Ascending aorta (tissue), 2 donors: ENCODE measurements at regions not wholly inside any gene's neighbourhood (a gene's known extent, or its start where the extent isn't known, plus 50 kb on each side); places are given as distances from the start of the nearest gene placed in this dataset.
"Not testable (repeated sequence)": the region's sequence is repeated elsewhere in the genome, so short reads cannot be mapped to it uniquely, and the experiment has no call there.

ENCODE experiments used
- DNase-seq, 2 donors: peaks; one replicate each; pipeline ENCODE4 v3.0.0-alpha.2; 2019; ENCODE audit warnings: low spot score in 2 of 2
- H3K27ac ChIP-seq, 2 donors: fragments of 200-600 bp; sonication (generic); one replicate each; pipeline ENCODE4 v1.5.1; 2016 to 2017; ENCODE audit warnings: mild to moderate bottlenecking in 1 of 2
- H3K27me3 ChIP-seq: fragments of 200-600 bp; sonication (generic); one replicate; pipeline ENCODE4 v1.5.1; 2017
- H3K36me3 ChIP-seq, 2 donors: fragments of 200-600 bp; sonication (generic); one replicate each; pipeline ENCODE4 v1.5.1; 2016
- H3K4me1 ChIP-seq, 2 donors: fragments of 200-600 bp; sonication (generic); one replicate each; pipeline ENCODE4 v1.5.1; 2016 to 2017; ENCODE audit warnings: mild to moderate bottlenecking in 1 of 2
- H3K4me3 ChIP-seq, 2 donors: fragments of 200-600 bp; sonication (generic); one replicate each; pipeline ENCODE4 v1.5.1; 2016 to 2017; ENCODE audit warnings: mild to moderate bottlenecking in 1 of 2
- H3K9me3 ChIP-seq, 2 donors: fragments of 200-600 bp; sonication (generic); one replicate each; pipeline ENCODE4 v1.5.1; 2016
- intact Hi-C: fragments of 100-400 bp; cut with DNase I; formaldehyde crosslinking; loops from one replicate; pipeline ENCODE4 v1.15.1; 2023
- TF ChIP-seq, protein P1 (sequence below), 3 experiments: fragments of 200-600 bp in 2 of 3; fragments of 450-650 bp in 1 of 3; sonication (generic) in 2 of 3; IDR thresholded peaks; one replicate each; pipeline ENCODE4 v1.5.1; 2016 to 2019; ENCODE audit warnings: antibody characterized with exemption in 3 of 3, mild to moderate bottlenecking in 1 of 3, moderate library complexity in 1 of 3

DNA sequence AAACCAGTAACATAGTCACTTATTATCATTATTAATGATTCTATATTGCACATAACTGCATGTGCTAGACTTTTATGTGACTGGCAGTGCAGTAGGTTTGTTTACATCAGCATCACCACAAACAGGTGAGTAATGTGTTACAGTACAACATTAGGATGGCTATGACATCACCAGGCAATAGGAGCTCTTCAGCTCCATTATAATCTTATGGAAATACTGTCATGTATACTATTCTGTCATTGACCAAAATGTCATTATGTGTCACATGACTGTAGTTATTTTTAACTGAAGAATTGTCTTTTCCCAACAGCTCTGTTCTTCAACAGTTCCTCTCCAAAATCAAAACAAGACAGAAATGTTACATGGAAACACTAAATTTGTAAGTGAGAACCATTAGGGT is 96.3 kb downstream of the C18orf54 start:
- intact Hi-C loops: no loop called here
- TF ChIP-seq, protein P1, sequence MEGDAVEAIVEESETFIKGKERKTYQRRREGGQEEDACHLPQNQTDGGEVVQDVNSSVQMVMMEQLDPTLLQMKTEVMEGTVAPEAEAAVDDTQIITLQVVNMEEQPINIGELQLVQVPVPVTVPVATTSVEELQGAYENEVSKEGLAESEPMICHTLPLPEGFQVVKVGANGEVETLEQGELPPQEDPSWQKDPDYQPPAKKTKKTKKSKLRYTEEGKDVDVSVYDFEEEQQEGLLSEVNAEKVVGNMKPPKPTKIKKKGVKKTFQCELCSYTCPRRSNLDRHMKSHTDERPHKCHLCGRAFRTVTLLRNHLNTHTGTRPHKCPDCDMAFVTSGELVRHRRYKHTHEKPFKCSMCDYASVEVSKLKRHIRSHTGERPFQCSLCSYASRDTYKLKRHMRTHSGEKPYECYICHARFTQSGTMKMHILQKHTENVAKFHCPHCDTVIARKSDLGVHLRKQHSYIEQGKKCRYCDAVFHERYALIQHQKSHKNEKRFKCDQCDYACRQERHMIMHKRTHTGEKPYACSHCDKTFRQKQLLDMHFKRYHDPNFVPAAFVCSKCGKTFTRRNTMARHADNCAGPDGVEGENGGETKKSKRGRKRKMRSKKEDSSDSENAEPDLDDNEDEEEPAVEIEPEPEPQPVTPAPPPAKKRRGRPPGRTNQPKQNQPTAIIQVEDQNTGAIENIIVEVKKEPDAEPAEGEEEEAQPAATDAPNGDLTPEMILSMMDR (IDR thresholded peaks at IDR 0.05): no peak
- no peak overlapping the region for H3K4me3 ChIP-seq
- H3K27me3 ChIP-seq: no peaks in the 10 kb centered on the region
- no peak overlapping the region for H3K27ac ChIP-seq
- no peaks in the 10 kb centered on the region for H3K9me3 ChIP-seq
- H3K4me1 ChIP-seq: no peaks in the 10 kb centered on the region
- no peak for DNase-seq
- H3K36me3 ChIP-seq: no peaks in the 10 kb centered on the region

DNA sequence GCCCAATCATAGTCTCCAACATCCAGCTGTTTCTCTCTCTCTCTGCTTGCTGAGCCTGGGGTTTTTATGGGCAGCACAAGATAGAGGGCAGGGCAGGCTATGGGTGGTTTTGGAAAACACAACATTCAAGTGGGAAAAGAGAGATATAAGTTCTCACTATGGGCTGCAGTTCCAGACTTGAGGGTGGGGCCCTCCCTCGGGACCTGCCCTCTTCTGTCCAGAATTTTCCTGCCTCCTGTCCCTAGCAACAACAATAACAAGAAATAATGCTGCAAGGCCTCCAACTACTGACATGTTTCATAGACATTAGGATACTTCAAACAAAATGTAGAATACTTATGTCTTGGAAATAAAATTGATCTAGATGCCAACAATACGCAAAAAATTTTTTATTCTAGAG is 107.8 kb downstream of the C18orf54 start:
- TF ChIP-seq, protein P1 (IDR thresholded peaks at IDR 0.05): no peak
- H3K27ac ChIP-seq: no peak overlapping the region

DNA sequence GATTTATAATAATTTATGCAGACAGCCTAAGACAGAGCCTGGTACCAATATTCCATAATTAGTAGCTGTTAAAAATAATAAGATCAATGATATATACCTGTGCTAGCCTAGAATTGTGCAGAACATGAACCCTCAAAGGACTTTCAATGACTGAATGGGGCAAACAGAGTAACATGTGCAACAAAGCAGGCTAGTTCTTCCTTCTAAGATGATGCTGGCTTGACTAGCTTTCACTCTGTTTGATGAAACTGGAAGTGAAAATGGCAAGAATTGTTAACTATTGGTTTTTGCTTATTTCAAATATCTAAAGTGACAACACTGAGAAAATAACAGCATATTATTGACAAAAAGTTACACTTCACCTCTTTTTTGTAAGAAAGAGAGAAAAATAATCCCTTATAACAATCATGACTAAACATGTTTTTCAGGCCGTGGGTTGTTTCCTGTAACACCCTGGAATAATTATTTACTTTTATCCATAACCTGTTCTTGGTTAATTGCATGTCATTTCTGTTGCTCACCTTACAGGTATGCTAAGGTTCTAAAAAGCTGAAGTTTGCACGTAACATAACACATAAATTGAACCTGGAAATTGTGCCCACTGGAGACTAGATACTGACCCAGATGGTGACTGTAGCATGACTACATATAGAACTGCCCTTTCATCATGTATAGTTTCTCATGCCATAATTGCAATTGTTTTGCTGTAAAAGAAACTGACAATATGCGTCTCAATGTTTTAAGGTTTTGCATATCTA is 108.7 kb downstream of the C18orf54 start:
- H3K4me1 ChIP-seq: no peaks in the 10 kb centered on the region
- intact Hi-C loops: no loop called here
- no peak overlapping the region for H3K4me3 ChIP-seq
- H3K9me3 ChIP-seq: no peaks in the 10 kb centered on the region
- no peak overlapping the region for H3K27ac ChIP-seq
- TF ChIP-seq, protein P1 (IDR thresholded peaks at IDR 0.05): no peak
- no peak for DNase-seq
- no peaks in the 10 kb centered on the region for H3K27me3 ChIP-seq
- H3K36me3 ChIP-seq: no peaks in the 10 kb centered on the region

More for the DNA sequence above, 107.8 kb downstream of the C18orf54 start:
- Histone ChIP-seq H3K4me1 (no peaks in the 10 kb centered on the region), H3K4me3 (no peak overlapping the region), H3K9me3 (no peaks in the 10 kb centered on the region), H3K27me3 (no peaks in the 10 kb centered on the region), H3K36me3 (no peaks in the 10 kb centered on the region)
- no peak for DNase-seq
- intact Hi-C loops: no loop called here

DNA sequence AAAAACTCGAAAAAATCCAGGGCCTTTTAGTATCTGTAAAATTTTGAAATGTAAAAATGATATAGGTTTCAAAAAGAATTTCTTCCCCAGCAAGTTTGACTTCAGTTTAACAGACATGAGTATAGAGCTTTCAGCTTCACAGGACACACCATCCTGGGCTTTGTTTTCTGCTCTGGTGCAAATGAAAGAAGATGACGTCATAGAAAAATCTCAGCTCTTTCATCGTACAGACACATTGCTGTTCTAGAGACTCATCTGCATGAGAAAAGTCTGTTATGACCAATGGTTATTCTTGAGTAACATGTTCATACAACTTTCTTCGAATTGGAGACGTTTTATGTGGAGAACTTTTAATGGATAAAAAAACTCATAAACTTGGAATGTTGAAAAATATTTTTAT is 111.7 kb upstream of the DYNAP start:
- Histone ChIP-seq H3K36me3 (no peaks in the 10 kb centered on the region), H3K27ac (no peak overlapping the region), H3K4me3 (no peak overlapping the region), H3K9me3 (no peaks in the 10 kb centered on the region), H3K4me1 (no peaks in the 10 kb centered on the region), H3K27me3 (no peaks in the 10 kb centered on the region)
- intact Hi-C loops: no loop called here
- TF ChIP-seq, protein P1 (IDR thresholded peaks at IDR 0.05): no peak
- no peak for DNase-seq

DNA sequence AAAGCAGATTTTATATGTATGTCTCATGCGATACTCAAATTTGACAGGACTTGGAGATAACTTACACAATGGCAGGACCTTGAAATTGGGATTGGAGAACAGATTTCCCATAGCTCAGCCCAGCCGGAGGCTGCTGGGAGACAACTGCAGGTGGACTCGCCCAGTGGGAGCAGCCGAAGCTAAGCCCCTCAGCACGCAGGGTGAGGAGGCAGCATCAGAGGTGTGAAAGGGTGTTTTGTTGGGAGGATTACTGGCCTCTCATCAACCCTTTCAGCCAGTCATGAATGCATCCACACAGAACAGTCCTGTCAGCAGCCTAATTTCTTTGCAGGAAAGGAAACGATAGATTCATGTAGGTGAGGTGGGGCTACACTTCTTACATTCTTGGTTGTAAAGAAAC is 110.4 kb upstream of the DYNAP start:
- Histone ChIP-seq H3K9me3 (no peaks in the 10 kb centered on the region), H3K36me3 (no peaks in the 10 kb centered on the region), H3K4me1 (no peaks in the 10 kb centered on the region), H3K27me3 (no peaks in the 10 kb centered on the region), H3K4me3 (no peak overlapping the region), H3K27ac (no peak overlapping the region)
- DNase-seq: no peak
- TF ChIP-seq, protein P1 (IDR thresholded peaks at IDR 0.05): no peak
- intact Hi-C loops: no loop called here

DNA sequence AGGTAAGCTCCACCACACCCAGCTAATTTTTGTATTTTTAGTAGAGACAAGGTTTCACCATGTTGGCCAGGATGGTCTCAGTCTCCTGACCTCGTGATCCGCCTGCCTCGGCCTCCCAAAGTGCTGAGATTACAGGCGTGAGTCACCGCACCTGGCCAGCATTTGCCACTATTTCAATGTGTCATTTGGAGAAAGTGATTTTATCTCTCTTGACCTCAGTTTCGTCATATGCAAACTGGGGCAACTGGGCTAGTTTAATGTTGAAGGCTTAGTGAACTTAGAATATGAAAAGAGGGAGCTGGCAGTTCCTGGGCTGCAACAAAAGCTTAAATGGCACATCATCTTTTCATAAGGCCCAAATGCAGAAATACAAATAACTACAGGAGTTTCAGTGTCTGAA is 88.6 kb upstream of the DYNAP start:
- DNase-seq, H3K4me3 ChIP-seq, intact Hi-C loops, H3K27ac ChIP-seq, H3K27me3 ChIP-seq, H3K9me3 ChIP-seq, H3K36me3 ChIP-seq, H3K4me1 ChIP-seq: not testable (repeated sequence)
